Astrocyte (in vitro differentiated cells and primary cell): ENCODE measurements at regions not wholly inside any gene's neighbourhood (a gene's known extent, or its start where the extent isn't known, plus 50 kb on each side); places are given as distances from the start of the nearest gene placed in this dataset.

Experiments used
- DNase-seq: peaks from one replicate; pipeline ENCODE4 v3.0.0-alpha.2; 2010; ENCODE audit warnings: low read depth
- FAIRE-seq: peaks from 2 replicates; lab custom pipeline; 2011; peaks lifted over from hg19 to GRCh38; lab: Jason Lieb, UNC
- H2AFZ ChIP-seq: 2 replicates; pipeline ENCODE4 v1.6.0; 2012; ENCODE audit warnings: low read depth, low read length, inconsistent platforms
- H3K27ac ChIP-seq: 2 replicates; pipeline ENCODE4 v1.5.1; 2011; ENCODE audit warnings: low read depth, low read length, inconsistent platforms
- H3K27me3 ChIP-seq: 2 replicates; pipeline ENCODE4 v1.6.0; 2011; ENCODE audit warnings: low read length, inconsistent platforms; ENCODE audit not compliant: insufficient read depth
- H3K36me3 ChIP-seq: 2 replicates; pipeline ENCODE4 v1.5.1; 2011; ENCODE audit warnings: low read length, inconsistent platforms; ENCODE audit not compliant: insufficient read depth
- H3K4me1 ChIP-seq: 2 replicates; pipeline ENCODE4 v1.5.1; 2011; ENCODE audit warnings: low read length, inconsistent platforms; ENCODE audit not compliant: insufficient read depth
- H3K4me2 ChIP-seq: 2 replicates; pipeline ENCODE4 v1.6.0; 2012; ENCODE audit warnings: low read length, inconsistent platforms
- H3K4me3 ChIP-seq: 2 replicates; pipeline ENCODE4 v1.5.1; 2011; ENCODE audit warnings: low read depth, mild to moderate bottlenecking, low read length, inconsistent platforms; ENCODE audit not compliant: insufficient read depth
- H3K79me2 ChIP-seq: 2 replicates; pipeline ENCODE4 v1.6.0; 2012; ENCODE audit warnings: mild to moderate bottlenecking, low read length, inconsistent platforms; ENCODE audit not compliant: insufficient read depth
- H3K9ac ChIP-seq: 2 replicates; pipeline ENCODE4 v1.6.0; 2012; ENCODE audit warnings: mild to moderate bottlenecking, low read length, inconsistent platforms
- H3K9me3 ChIP-seq: 2 replicates; pipeline ENCODE4 v1.5.1; 2012; ENCODE audit warnings: low read depth, mild to moderate bottlenecking, low read length, inconsistent platforms; ENCODE audit not compliant: insufficient read depth
- H4K20me1 ChIP-seq: 2 replicates; pipeline ENCODE4 v1.6.0; 2012; ENCODE audit warnings: low read length, inconsistent platforms; ENCODE audit not compliant: insufficient read depth
- H3K27ac Mint-ChIP-seq: one replicate; pipeline ENCODE4 v1.8.0; 2021; ENCODE audit warnings: mild to moderate bottlenecking, mixed read lengths; ENCODE audit not compliant: unreplicated experiment
- H3K27me3 Mint-ChIP-seq: one replicate; pipeline ENCODE4 v1.8.0; 2021; ENCODE audit warnings: low read depth, mixed read lengths; ENCODE audit not compliant: unreplicated experiment
- H3K36me3 Mint-ChIP-seq: one replicate; pipeline ENCODE4 v1.8.0; 2021; ENCODE audit warnings: low read depth, mixed read lengths; ENCODE audit not compliant: unreplicated experiment
- H3K4me1 Mint-ChIP-seq: one replicate; pipeline ENCODE4 v1.8.0; 2021; ENCODE audit warnings: low read depth, mixed read lengths; ENCODE audit not compliant: unreplicated experiment
- H3K4me3 Mint-ChIP-seq: one replicate; pipeline ENCODE4 v1.8.0; 2021; ENCODE audit warnings: mild to moderate bottlenecking, moderate library complexity, mixed read lengths; ENCODE audit not compliant: unreplicated experiment
- H3K9me3 Mint-ChIP-seq: one replicate; pipeline ENCODE4 v1.8.0; 2021; ENCODE audit warnings: mild to moderate bottlenecking, mixed read lengths; ENCODE audit not compliant: unreplicated experiment
- EZH2 ChIP-seq: IDR thresholded peaks from 2 replicates; pipeline ENCODE4 v1.6.1; 2012; ENCODE audit warnings: mild to moderate bottlenecking, low read length, inconsistent platforms; ENCODE audit not compliant: insufficient read depth
- TF ChIP-seq, protein P1 (sequence below): IDR thresholded peaks from 2 replicates; pipeline ENCODE4 v1.5.1; 2011; ENCODE audit warnings: low read depth, mild to moderate bottlenecking, inconsistent platforms, low read length, moderate library complexity; ENCODE audit not compliant: insufficient read depth

DNA sequence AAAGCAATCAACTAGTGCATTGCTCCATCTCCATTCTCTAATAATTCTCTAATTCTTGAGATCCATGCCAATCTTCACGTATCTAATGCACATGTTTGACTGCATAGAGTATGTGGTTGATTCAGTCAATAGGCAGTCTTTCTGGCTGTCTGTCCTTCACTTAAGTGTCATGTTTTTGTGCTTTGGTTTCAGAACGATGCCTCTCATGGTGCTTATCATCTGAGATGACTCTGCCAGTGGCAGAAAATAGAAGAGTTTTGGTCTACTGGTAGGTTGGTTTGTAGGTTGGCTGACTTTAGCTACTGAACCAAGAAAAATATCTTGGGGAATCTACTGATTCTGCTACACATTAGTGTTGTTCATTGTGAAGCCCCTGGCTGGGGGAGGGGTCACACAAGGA lies 364.2 kb downstream of the SFMBT2 start:
- Histone ChIP-seq H3K4me3 (no peak overlapping the region), H3K9ac (no peak overlapping the region), H3K4me1 (no peaks in the 10 kb centered on the region), H3K9me3 (no peaks in the 10 kb centered on the region), H3K79me2 (no peaks in the 10 kb centered on the region), H3K27ac (no peak overlapping the region), H2AFZ (no peak overlapping the region), H3K36me3 (no peaks in the 10 kb centered on the region), H3K27me3 (peaks cover 2% of the 10 kb centered on the region), H4K20me1 (no peaks in the 10 kb centered on the region), H3K4me2 (no peak overlapping the region)
- H3K9me3 Mint-ChIP-seq: no peaks in the 10 kb centered on the region
- no peaks in the 10 kb centered on the region for H3K4me1 Mint-ChIP-seq
- no peak overlapping the region for H3K4me3 Mint-ChIP-seq
- no peak for FAIRE-seq
- no peak for DNase-seq
- H3K36me3 Mint-ChIP-seq: no peaks in the 10 kb centered on the region
- H3K27me3 Mint-ChIP-seq: peaks cover 12% of the 10 kb centered on the region
- H3K27ac Mint-ChIP-seq: no peak overlapping the region
- TF ChIP-seq EZH2: no peak
- TF ChIP-seq, protein P1, sequence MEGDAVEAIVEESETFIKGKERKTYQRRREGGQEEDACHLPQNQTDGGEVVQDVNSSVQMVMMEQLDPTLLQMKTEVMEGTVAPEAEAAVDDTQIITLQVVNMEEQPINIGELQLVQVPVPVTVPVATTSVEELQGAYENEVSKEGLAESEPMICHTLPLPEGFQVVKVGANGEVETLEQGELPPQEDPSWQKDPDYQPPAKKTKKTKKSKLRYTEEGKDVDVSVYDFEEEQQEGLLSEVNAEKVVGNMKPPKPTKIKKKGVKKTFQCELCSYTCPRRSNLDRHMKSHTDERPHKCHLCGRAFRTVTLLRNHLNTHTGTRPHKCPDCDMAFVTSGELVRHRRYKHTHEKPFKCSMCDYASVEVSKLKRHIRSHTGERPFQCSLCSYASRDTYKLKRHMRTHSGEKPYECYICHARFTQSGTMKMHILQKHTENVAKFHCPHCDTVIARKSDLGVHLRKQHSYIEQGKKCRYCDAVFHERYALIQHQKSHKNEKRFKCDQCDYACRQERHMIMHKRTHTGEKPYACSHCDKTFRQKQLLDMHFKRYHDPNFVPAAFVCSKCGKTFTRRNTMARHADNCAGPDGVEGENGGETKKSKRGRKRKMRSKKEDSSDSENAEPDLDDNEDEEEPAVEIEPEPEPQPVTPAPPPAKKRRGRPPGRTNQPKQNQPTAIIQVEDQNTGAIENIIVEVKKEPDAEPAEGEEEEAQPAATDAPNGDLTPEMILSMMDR: no peak

DNA sequence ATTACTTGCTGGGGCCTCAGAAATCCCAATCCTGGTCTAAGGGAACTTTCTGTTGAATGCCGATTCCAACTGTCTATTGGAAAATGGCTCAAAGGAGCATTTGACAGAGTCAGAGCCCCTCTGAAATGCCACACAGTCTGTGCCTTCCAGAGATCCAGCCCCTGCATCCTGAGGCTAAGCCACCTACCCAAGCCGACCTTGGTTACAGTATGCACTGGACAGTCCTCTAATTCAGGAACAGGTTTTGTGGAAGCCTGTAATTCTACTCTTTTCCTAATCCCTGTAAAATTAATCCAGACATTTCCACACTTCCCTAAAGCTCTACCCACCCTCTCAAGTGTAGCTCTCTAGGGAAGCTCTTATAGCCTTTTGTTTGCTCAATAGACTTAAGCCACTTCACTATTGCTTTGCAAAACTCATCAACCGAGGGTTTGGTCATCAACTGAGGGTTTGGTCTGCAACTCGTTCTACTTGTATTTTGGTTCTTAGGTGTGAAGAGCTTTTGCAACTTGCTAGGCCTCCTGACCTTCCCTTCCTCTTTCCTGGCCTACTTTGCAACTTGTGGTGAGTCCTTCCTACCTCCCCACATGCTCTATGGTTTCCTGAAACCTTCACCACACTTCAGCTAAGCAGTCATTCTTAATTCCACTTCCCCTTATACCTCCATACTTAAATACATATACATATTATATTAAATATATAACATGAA lies 364.8 kb downstream of the SFMBT2 start:
- Histone ChIP-seq H3K4me1 (no peaks in the 10 kb centered on the region), H3K36me3 (no peaks in the 10 kb centered on the region), H3K9ac (no peak overlapping the region), H3K4me3 (no peak overlapping the region), H3K4me2 (no peak overlapping the region), H3K27me3 (peaks cover 2% of the 10 kb centered on the region), H3K9me3 (no peaks in the 10 kb centered on the region), H3K27ac (no peak overlapping the region), H2AFZ (no peak overlapping the region), H4K20me1 (no peaks in the 10 kb centered on the region), H3K79me2 (no peaks in the 10 kb centered on the region)
- Mint-ChIP-seq H3K9me3 (no peaks in the 10 kb centered on the region), H3K4me1 (no peaks in the 10 kb centered on the region), H3K27ac (no peak overlapping the region), H3K36me3 (no peaks in the 10 kb centered on the region), H3K4me3 (no peak overlapping the region), H3K27me3 (peaks cover 16% of the 10 kb centered on the region)
- no peak for TF ChIP-seq EZH2
- TF ChIP-seq, protein P1: no peak
- DNase-seq: no peak
- no peak for FAIRE-seq

DNA sequence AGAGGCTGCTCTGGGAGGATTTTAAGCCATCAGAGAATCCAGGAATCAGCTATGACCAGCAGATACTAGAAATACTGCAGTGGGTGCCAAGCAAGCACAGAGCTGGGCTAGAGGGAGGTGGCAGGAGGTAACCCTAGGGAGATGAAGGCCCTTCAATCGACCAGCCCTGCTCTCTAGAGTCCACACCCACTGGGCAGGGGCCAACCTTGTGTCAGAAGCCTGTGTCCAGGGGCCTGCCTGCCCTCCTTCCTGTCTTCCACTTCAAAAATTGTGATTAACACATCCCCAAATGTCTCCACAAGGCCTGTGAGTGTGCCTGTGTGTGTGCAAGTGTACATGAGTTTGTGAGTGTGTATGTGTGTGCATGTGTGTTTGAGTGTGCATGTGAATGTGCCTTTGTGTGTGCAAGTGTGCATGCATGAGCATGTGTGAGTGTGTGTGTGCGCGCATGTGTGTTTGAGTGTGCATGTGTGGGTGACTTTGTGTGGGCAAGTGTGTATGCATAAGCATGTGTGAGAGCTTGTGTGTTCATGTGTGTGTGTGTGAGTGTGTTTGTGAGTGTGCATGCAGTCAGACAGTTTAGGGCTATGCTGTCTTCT lies 367.7 kb downstream of the SFMBT2 start:
- H3K4me2 ChIP-seq: no peak overlapping the region
- FAIRE-seq (no peak), DNase-seq (no peak)
- peaks cover 2% of the 10 kb centered on the region for H3K27me3 ChIP-seq
- no peaks in the 10 kb centered on the region for H3K79me2 ChIP-seq
- Mint-ChIP-seq H3K4me1 (peaks cover 5% of the 10 kb centered on the region), H3K27me3 (peaks cover 25% of the 10 kb centered on the region), H3K4me3 (no peak overlapping the region), H3K36me3 (no peaks in the 10 kb centered on the region), H3K27ac (no peak overlapping the region), H3K9me3 (no peaks in the 10 kb centered on the region)
- no peak for TF ChIP-seq EZH2
- TF ChIP-seq, protein P1: no peak
- H4K20me1 ChIP-seq: no peaks in the 10 kb centered on the region
- H3K36me3 ChIP-seq: no peaks in the 10 kb centered on the region
- H3K4me3 ChIP-seq: no peak overlapping the region
- no peak overlapping the region for H3K27ac ChIP-seq
- no peaks in the 10 kb centered on the region for H3K4me1 ChIP-seq
- H3K9me3 ChIP-seq: no peaks in the 10 kb centered on the region
- H2AFZ ChIP-seq: no peak overlapping the region
- no peak overlapping the region for H3K9ac ChIP-seq
